HUES64 (cell line): ENCODE measurements at regions not wholly inside any gene's neighbourhood (a gene's known extent, or its start where the extent isn't known, plus 50 kb on each side); places are given as distances from the start of the nearest gene placed in this dataset.
"Not testable (repeated sequence)": the region's sequence is repeated elsewhere in the genome, so short reads cannot be mapped to it uniquely, and the experiment has no call there.

Experiments used
- H3K27ac ChIP-seq: 2 replicates; pipeline ENCODE4 v1.7.0; 2013; ENCODE audit warnings: low read depth, low read length, inconsistent platforms
- H3K27me3 ChIP-seq: 2 replicates; pipeline ENCODE4 v1.6.1; 2013; ENCODE audit warnings: mild to moderate bottlenecking, low read length; ENCODE audit not compliant: insufficient read depth
- H3K36me3 ChIP-seq: 2 replicates; pipeline ENCODE4 v1.6.1; 2013; ENCODE audit warnings: mild to moderate bottlenecking, low read length; ENCODE audit not compliant: insufficient read depth
- H3K4me1 ChIP-seq: 2 replicates; pipeline ENCODE4 v1.6.1; 2013; ENCODE audit warnings: mild to moderate bottlenecking, low read length, moderate library complexity; ENCODE audit not compliant: insufficient read depth
- H3K4me3 ChIP-seq: 2 replicates; pipeline ENCODE4 v1.5.1; 2013; ENCODE audit warnings: mild to moderate bottlenecking, low read length, moderate library complexity
- H3K9ac ChIP-seq: 2 replicates; pipeline ENCODE4 v1.6.1; 2013; ENCODE audit warnings: mild to moderate bottlenecking, low read depth, low read length
- H3K9me3 ChIP-seq: 2 replicates; pipeline ENCODE4 v1.6.1; 2013; ENCODE audit warnings: low read depth, low read length; ENCODE audit not compliant: insufficient read depth
- WGBS: fragments of 150-250, 120-280 bp; methylation state at CpG from one replicate; pipeline ENCODE4 v1.1.7; 2013; ENCODE audit warnings: missing lambda C conversion rate; 5-methylcytosine and 5-hydroxymethylcytosine counted together

GRCh38 chr12:94856324-94856723, 147.2 kb downstream of the NDUFA12 start:
- no peak overlapping the region for H3K27ac ChIP-seq
- H3K9ac ChIP-seq, result no peak overlapping the region
- no peaks in the 10 kb centered on the region for H3K4me1 ChIP-seq
- no peaks in the 10 kb centered on the region for H3K27me3 ChIP-seq
- no peaks in the 10 kb centered on the region for H3K36me3 ChIP-seq
- no peak overlapping the region for H3K4me3 ChIP-seq
- H3K9me3 ChIP-seq, result no peaks in the 10 kb centered on the region
- 93% methylated on average over 2 of the region's 2 CpGs for WGBS

- WGBS, result 85% methylated on average over 6 of the region's 6 CpGs
- Histone ChIP-seq H3K36me3 (no peaks in the 10 kb centered on the region), H3K27ac (no peak overlapping the region), H3K9me3 (no peaks in the 10 kb centered on the region), H3K9ac (no peak overlapping the region), H3K4me3 (no peak overlapping the region), H3K4me1 (no peaks in the 10 kb centered on the region), H3K27me3 (no peaks in the 10 kb centered on the region)
These were observed 147.6 kb downstream of the NDUFA12 start for GRCh38 chr12:94855853-94856252.

DNA sequence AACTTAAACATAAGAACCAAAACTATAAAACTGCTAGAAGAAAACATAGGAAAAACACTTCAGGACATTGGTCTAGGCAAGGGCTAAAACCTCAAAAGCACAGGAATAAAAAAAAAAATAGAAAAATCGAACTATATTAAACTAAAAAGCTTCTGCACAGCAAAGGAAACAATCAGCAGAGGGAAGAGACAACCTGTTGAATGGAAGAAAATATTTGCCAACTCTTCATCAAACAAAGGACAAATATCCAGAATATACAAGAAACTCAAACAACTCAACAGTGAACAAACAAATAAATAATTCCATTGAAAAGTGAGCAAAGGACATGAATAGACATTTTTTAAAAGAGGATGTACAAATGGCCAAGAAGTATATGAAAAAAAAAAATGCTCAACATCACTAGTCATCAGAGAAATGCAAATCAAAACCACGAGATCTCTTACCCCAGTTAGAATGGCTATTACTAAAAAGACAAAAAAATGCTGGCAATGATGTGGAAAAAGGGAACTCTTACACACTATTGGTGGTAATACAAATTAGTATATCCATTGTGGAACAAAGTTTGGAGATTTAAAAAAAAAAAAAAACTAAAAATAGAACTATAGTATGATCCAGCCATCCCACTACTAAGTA, 152.0 kb downstream of the NDUFA12 start:
- 83% methylated on average over 1 of the region's 2 CpGs for WGBS

DNA sequence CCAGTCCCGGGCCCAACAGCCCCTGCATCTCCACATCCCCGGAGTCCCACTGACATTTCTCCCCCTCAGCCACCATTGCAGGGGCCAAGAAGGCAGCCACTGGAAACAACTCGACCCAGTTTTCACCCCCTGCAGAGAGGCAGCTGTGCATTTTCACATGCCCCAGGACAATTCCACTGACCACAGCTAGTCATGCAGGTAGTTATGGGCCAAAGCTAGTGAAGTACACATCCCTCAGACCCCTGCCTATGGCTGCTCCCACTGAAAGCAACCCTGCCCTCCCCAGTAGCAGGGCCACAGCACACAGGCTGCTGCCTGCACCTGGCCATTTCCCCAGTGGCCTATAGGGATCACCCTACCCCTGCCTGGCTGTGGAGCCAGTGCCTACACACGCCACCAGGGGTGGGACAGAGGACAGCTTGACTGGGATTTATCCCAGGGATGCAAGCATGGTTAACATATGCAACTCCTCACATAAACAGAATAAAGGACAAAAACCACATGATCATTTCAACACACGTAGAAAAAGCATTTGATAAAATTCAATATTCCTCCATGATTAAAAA, 154.0 kb downstream of the NDUFA12 start:
- H3K27me3 ChIP-seq, result no peaks in the 10 kb centered on the region
- 77% methylated on average over 5 of the region's 5 CpGs for WGBS

More for the DNA sequence above, 152.0 kb downstream of the NDUFA12 start:
- H3K9ac ChIP-seq, result no peak overlapping the region
- H3K27ac ChIP-seq, result no peak overlapping the region
- H3K4me3 ChIP-seq, result no peak overlapping the region
- H3K36me3 ChIP-seq, result no peaks in the 10 kb centered on the region
- no peaks in the 10 kb centered on the region for H3K9me3 ChIP-seq
- H3K27me3 ChIP-seq, result no peaks in the 10 kb centered on the region
- H3K4me1 ChIP-seq, result no peaks in the 10 kb centered on the region

DNA sequence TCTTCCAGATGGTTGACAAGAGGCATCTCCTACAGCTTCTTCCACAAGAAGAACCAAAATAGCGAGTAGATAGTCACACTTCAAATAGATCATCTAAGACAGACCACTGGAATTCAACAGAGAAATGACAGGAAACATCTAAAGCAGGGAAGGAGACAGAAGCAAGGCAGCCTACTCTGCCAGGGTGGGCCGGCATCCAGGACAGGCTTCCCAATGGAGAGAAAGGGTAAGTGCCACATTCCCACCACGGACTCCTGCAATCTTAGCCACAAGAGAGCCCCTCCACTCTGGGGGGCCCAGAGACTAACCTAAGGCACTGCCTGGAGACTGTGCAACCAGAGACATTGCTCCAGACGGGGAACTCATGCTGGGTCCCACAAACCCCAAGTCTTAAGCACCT, 154.5 kb downstream of the NDUFA12 start:
- Histone ChIP-seq H3K36me3 (no peaks in the 10 kb centered on the region), H3K4me1 (peaks cover 3% of the 10 kb centered on the region; the same call in 1 of the 2 replicates), H3K9ac (no peak overlapping the region), H3K27ac (no peak overlapping the region), H3K9me3 (no peaks in the 10 kb centered on the region), H3K27me3 (no peaks in the 10 kb centered on the region), H3K4me3 (no peak overlapping the region)
- WGBS, result 91% methylated on average over 4 of the region's 4 CpGs

More for the DNA sequence above, 154.0 kb downstream of the NDUFA12 start:
- H3K36me3 ChIP-seq, result no peaks in the 10 kb centered on the region
- no peak overlapping the region for H3K9ac ChIP-seq
- no peak overlapping the region for H3K27ac ChIP-seq
- no peak overlapping the region for H3K4me3 ChIP-seq
- no peaks in the 10 kb centered on the region for H3K9me3 ChIP-seq
- H3K4me1 ChIP-seq, result peaks cover 1% of the 10 kb centered on the region; the same call in 1 of the 2 replicates

GRCh38 chr12:94845110-94845509, 158.4 kb downstream of the NDUFA12 start:
- Histone ChIP-seq H3K4me1 (peaks cover 3% of the 10 kb centered on the region; the same call in 1 of the 2 replicates), H3K9ac (no peak overlapping the region), H3K27me3 (no peaks in the 10 kb centered on the region), H3K4me3 (no peak overlapping the region), H3K36me3 (no peaks in the 10 kb centered on the region), H3K9me3 (no peaks in the 10 kb centered on the region), H3K27ac (no peak overlapping the region)
- 91% methylated on average over 8 of the region's 8 CpGs for WGBS

DNA sequence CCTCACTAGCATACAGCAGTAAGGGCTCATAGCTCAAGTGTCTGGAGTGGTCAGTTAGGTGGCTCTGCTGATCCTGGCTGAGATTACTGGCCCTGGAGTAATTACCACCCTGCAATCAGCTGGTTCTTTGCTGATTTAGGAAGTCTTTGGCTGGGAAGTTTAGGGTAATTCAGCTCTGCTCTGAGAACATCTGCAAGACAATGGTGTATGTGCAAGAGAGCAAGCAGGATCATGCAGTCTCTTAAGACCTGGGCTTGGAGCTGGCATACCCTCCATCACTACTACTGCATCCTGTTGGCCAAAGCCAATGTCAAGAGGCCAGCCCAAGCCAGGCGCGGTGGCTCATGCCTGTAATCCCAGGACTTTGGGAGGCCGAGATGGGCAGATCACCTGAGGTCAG, 159.0 kb downstream of the NDUFA12 start:
- Histone ChIP-seq H3K4me1 (peaks cover 3% of the 10 kb centered on the region; the same call in 1 of the 2 replicates), H3K27me3 (no peaks in the 10 kb centered on the region), H3K9ac (no peak overlapping the region), H3K27ac (no peak overlapping the region), H3K4me3 (no peak overlapping the region), H3K36me3 (no peaks in the 10 kb centered on the region), H3K9me3 (no peaks in the 10 kb centered on the region)
- WGBS, result 91% methylated on average over 3 of the region's 3 CpGs

- 95% methylated on average over 4 of the region's 5 CpGs for WGBS
- H3K4me1 ChIP-seq, result peaks cover 3% of the 10 kb centered on the region; the same call in 1 of the 2 replicates
These were observed 161.4 kb downstream of the NDUFA12 start for GRCh38 chr12:94841904-94842610.

GRCh38 chr12:94841177-94841576, 162.3 kb downstream of the NDUFA12 start:
- H3K27me3 ChIP-seq, result no peaks in the 10 kb centered on the region
- 90% methylated on average over 3 of the region's 3 CpGs for WGBS
- no peak overlapping the region for H3K27ac ChIP-seq
- H3K4me1 ChIP-seq, result peaks cover 3% of the 10 kb centered on the region; the same call in 1 of the 2 replicates
- H3K36me3 ChIP-seq, result no peaks in the 10 kb centered on the region
- no peak overlapping the region for H3K9ac ChIP-seq
- H3K9me3 ChIP-seq, result no peaks in the 10 kb centered on the region
- H3K4me3 ChIP-seq, result no peak overlapping the region

More at GRCh38 chr12:94841904-94842610, 161.4 kb downstream of the NDUFA12 start:
- no peaks in the 10 kb centered on the region for H3K36me3 ChIP-seq
- H3K4me3 ChIP-seq, result no peak overlapping the region
- no peaks in the 10 kb centered on the region for H3K27me3 ChIP-seq
- H3K27ac ChIP-seq, result no peak overlapping the region
- no peaks in the 10 kb centered on the region for H3K9me3 ChIP-seq
- no peak overlapping the region for H3K9ac ChIP-seq

GRCh38 chr12:94839347-94839746, 164.2 kb downstream of the NDUFA12 start:
- Histone ChIP-seq H3K9me3 (no peaks in the 10 kb centered on the region), H3K4me3 (no peak overlapping the region), H3K27ac (no peak overlapping the region), H3K27me3 (no peaks in the 10 kb centered on the region), H3K36me3 (no peaks in the 10 kb centered on the region), H3K4me1 (peaks cover under 1% of the 10 kb centered on the region; the same call in 1 of the 2 replicates), H3K9ac (no peak overlapping the region)
- 98% methylated on average over 5 of the region's 5 CpGs for WGBS

DNA sequence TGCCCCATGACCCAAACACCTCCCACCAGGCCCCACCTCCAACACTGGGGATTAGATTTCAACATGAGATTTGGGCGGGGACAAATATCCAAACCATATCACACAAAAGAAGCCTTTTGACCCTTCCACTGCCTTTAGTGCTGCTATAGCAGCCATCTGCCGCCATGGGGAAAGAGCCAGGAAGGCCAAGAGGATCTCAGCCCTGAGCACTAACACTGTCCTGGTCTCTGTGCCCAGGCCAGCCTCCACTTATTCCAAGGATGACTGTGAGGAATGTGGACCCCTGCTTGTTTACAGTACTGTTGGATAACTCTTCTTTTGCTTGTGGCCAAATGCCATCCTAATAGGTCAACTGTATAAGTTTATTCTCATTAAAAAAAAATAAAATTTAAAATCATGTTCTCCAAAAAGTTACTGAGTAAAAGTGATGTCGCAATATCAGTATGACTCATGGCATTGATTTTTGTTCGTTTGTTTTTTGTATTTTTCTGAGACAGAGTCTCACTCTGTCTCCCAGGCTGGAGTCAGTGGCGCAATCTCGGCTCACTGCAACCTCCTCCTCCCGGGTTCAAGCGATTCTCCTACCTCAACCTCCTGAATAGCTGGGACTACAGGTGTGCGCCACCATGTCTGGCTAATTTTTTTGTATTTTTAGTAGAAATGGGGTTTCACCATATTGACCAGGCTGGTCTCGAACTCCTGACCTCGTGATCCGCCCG, 166.4 kb downstream of the NDUFA12 start:
- 95% methylated on average over 13 of the region's 13 CpGs for WGBS
- not testable (repeated sequence) for H3K36me3 ChIP-seq, H3K27ac ChIP-seq, H3K9ac ChIP-seq, H3K4me3 ChIP-seq, H3K9me3 ChIP-seq, H3K27me3 ChIP-seq
- H3K4me1 ChIP-seq, result peaks cover 17% of the 10 kb centered on the region
